Cardiac muscle cell (in vitro differentiated cells and primary cell): ENCODE measurements at regions not wholly inside any gene's neighbourhood (a gene's known extent, or its start where the extent isn't known, plus 50 kb on each side); places are given as distances from the start of the nearest gene placed in this dataset.

Source experiments
- DNase-seq, 2 donors: peaks; one replicate each; pipeline versions ENCODE4 v3.0.0 to v3.0.0-alpha.2; 2010 to 2017; ENCODE audit warnings: low read depth in 1 of 2, low spot score in 1 of 2
- H3K27ac ChIP-seq: fragments of 200-600 bp; sonication (generic); 2 replicates; pipeline ENCODE4 v1.5.1; 2016
- H3K27me3 ChIP-seq: fragments of 200-600 bp; sonication (generic); 2 replicates; pipeline ENCODE4 v1.6.0; 2016; ENCODE audit warnings: control low read depth
- H3K36me3 ChIP-seq: fragments of 200-600 bp; sonication (generic); 2 replicates; pipeline ENCODE4 v1.5.1; 2016; ENCODE audit warnings: control low read depth
- H3K4me1 ChIP-seq: fragments of 200-600 bp; sonication (generic); 2 replicates; pipeline ENCODE4 v1.8.1; 2017; ENCODE audit warnings: low read depth, mild to moderate bottlenecking, mixed run types
- H3K4me3 ChIP-seq: fragments of 200-600 bp; sonication (generic); 2 replicates; pipeline ENCODE4 v1.5.1; 2016; ENCODE audit warnings: mild to moderate bottlenecking
- H3K9me3 ChIP-seq: fragments of 200-600 bp; sonication (generic); 2 replicates; pipeline ENCODE4 v1.5.1; 2017; ENCODE audit warnings: low read depth, mild to moderate bottlenecking, control low read depth
- CTCF ChIP-seq: IDR thresholded peaks from 2 replicates; pipeline ENCODE4 v1.5.1; 2012; ENCODE audit warnings: low read depth, mild to moderate bottlenecking, low read length

- H3K27me3 ChIP-seq = no peaks in the 10 kb centered on the region
- no peak for TF ChIP-seq CTCF
- H3K9me3 ChIP-seq = no peaks in the 10 kb centered on the region
- no peaks in the 10 kb centered on the region for H3K36me3 ChIP-seq
- DNase-seq = no peak
- H3K4me1 ChIP-seq = no peaks in the 10 kb centered on the region
- no peak overlapping the region for H3K27ac ChIP-seq
- H3K4me3 ChIP-seq = no peak overlapping the region
Measured at GRCh38 chr10:45564303-45564959, 108.1 kb downstream of the ZFAND4 start.

- DNase-seq = no peak
- Histone ChIP-seq H3K4me1 (no peaks in the 10 kb centered on the region), H3K27ac (no peak overlapping the region), H3K36me3 (no peaks in the 10 kb centered on the region), H3K9me3 (no peaks in the 10 kb centered on the region), H3K27me3 (no peaks in the 10 kb centered on the region), H3K4me3 (no peak overlapping the region)
- no peak for TF ChIP-seq CTCF
Measured at GRCh38 chr10:45561952-45562351, 110.6 kb downstream of the ZFAND4 start.

GRCh38 chr10:45560262-45560661 is 112.3 kb downstream of the ZFAND4 start:
- Histone ChIP-seq H3K9me3 (no peaks in the 10 kb centered on the region), H3K36me3 (no peaks in the 10 kb centered on the region), H3K4me3 (no peak overlapping the region), H3K27ac (no peak overlapping the region), H3K4me1 (no peaks in the 10 kb centered on the region), H3K27me3 (no peaks in the 10 kb centered on the region)
- DNase-seq = no peak
- no peak for TF ChIP-seq CTCF

- DNase-seq = no peak
- Histone ChIP-seq H3K4me1 (no peaks in the 10 kb centered on the region), H3K9me3 (no peaks in the 10 kb centered on the region), H3K27ac (no peak overlapping the region), H3K27me3 (no peaks in the 10 kb centered on the region), H3K4me3 (no peak overlapping the region), H3K36me3 (no peaks in the 10 kb centered on the region)
- TF ChIP-seq CTCF = no peak
Measured at GRCh38 chr10:45558425-45558824, 114.1 kb downstream of the ZFAND4 start.

- TF ChIP-seq CTCF = no peak
- no peak overlapping the region for H3K27ac ChIP-seq
- H3K36me3 ChIP-seq = no peaks in the 10 kb centered on the region
- H3K27me3 ChIP-seq = no peaks in the 10 kb centered on the region
- no peak overlapping the region for H3K4me3 ChIP-seq
- H3K4me1 ChIP-seq = no peaks in the 10 kb centered on the region
- no peaks in the 10 kb centered on the region for H3K9me3 ChIP-seq
- peak in 1 of 2 donors; percentile 27 for DNase-seq
Measured at GRCh38 chr10:45557275-45557905, 115.2 kb downstream of the ZFAND4 start.
